Activated CD8-positive, alpha-beta memory T cell treated with anti-CD3 and anti-CD28 coated beads, Interleukin-2, amount 50 U/mL, for 1 hour (primary cell): ENCODE measurements at regions not wholly inside any gene's neighbourhood (a gene's known extent, or its start where the extent isn't known, plus 50 kb on each side); places are given as distances from the start of the nearest gene placed in this dataset.

Source experiments
- DNase-seq: peaks from one replicate; pipeline ENCODE4 v3.0.0-alpha.2; 2020; ENCODE audit errors: extremely low read depth

DNA sequence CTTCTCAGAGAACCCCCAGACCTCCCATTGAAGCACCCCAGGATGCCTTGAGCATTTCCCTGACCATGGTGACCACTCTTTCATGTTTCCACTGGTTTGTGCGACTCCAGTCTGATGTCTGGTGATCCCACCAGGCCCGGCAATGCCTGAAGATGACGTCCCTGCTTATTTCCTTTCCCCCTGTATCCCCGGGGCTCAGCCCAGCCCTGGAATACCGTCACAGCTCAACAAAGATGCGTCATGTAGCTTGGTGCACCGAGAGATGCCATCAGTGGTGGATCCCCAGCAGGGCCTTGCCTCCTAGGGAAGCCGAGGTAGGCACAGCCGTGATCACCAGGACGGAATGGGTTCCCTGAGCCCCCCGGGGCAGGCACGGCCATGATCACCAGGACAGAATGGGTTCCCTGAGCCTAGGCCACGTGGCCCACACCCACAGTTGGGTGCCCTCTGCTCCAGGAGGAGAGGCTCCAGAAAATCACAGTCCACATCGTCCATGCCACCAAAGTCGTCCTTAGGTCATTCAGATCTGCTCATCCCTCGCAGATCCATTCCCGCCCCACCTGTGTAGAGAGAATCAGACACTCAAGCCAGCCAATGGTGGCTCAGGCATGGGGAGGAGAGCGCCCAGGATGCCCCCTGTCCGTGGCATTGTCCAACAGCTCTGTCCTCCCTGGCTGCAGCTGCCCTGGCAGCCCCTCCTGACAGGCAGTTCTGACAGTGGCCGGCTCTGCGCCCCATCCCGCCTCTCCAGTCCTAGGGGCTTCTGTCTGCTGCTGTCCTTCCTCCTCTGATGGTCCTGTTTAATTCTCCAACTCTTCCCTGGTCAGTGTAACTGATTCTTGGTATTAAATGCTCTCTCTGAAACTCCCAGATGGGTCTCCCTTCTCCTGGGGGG lies 261.1 kb downstream of the RBFOX3 start:
- DNase-seq, result no peak

GRCh38 chr17:79342376-79342775 lies 267.8 kb downstream of the ENGASE start:
- no peak for DNase-seq

GRCh38 chr17:79341816-79342215 lies 267.2 kb downstream of the ENGASE start:
- no peak for DNase-seq

DNA sequence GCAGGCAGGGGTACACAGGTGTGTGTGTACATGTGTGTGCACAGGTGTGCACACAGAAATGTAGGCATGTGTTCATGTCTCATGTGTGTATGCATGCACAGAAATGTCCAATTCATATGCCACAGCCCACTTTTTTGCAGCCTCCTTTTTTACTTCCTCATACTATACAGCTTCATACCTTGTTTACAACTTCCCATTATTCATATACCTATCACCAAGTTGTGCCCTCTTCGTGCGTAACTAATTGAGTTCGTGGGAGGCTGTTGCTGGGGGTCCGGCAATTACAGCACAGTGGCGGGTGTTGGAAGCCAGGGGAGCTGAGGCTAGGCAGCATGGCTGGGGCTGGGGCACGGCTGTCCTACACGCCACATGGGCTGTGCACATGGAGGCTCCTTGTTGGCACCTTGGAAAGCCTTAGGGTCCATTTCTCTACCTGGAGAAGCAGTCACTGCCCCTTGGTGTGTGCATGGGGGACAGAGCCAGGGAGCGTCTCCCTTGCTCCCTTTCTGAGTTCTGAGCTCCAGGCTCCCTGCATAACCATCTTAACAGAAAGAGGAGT lies 266.7 kb downstream of the ENGASE start:
- no peak for DNase-seq

DNA sequence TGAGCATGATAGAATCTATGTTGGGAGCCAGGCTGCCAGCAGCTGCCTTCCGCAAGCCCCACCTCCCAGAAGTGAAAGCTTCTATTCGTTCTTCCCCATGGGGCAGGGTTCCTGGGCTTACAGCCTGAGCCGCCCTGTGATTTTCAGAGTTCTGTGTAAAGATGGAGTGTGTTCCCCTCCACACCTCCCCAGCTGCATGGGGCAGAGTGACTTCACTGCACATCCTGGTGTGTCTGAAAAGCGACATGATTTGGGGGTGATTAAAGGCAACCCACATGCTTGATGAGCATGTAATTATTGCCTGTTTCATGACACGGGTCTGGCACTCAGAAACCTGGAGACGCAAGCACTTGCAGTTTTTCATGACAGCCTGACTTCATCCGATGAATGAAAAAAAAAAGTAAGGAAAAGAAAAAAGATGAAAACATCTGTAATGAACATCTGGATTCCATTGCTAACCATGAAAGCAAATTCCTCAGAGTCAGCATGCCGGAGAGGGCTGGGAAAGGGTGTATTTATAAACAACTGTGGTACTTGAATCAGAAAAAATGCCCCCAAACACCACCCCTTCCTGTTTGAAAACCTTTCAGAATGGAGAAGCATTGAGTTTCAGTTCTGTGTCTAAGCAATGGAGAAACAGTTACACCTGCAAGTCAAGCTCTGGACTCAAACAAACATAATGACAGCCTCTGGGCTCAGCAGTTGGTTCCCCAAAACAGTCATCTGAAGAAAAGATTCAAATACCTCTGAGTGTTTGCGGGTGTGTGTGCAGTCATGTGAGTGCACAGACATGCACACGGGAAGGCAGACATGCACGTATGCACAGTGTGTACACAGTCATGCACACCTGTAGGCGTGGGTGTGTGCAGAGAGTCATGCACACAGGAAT lies 266.0 kb downstream of the ENGASE start:
- no peak for DNase-seq

- DNase-seq, result no peak
These were observed 264.7 kb downstream of the ENGASE start for GRCh38 chr17:79339321-79339720.

GRCh38 chr17:79338604-79339003 lies 264.0 kb downstream of the ENGASE start:
- no peak for DNase-seq

- no peak for DNase-seq
These were observed 263.5 kb downstream of the ENGASE start for GRCh38 chr17:79338152-79338551.

GRCh38 chr17:79337053-79337452 lies 262.4 kb downstream of the ENGASE start:
- DNase-seq, result no peak

DNA sequence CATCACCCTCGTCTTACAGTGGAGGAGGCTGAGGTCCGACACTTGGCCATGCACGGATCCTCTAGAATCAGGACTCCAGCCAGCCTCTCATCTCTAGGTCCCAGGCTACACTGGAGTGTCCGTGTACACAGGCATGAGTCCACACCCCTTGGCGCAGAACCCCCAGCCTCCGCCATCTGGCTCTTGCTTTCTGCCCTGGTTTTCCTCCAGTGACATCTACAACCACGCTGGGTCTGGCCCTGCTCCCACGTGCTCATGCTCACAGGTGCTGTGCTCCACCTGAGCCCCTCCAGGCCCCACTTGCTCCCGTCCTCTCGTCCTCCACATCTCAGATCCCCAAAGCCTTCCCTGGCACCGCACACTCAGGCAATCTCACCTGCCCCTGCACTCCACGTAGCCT lies 260.8 kb downstream of the ENGASE start:
- DNase-seq, result no peak

DNA sequence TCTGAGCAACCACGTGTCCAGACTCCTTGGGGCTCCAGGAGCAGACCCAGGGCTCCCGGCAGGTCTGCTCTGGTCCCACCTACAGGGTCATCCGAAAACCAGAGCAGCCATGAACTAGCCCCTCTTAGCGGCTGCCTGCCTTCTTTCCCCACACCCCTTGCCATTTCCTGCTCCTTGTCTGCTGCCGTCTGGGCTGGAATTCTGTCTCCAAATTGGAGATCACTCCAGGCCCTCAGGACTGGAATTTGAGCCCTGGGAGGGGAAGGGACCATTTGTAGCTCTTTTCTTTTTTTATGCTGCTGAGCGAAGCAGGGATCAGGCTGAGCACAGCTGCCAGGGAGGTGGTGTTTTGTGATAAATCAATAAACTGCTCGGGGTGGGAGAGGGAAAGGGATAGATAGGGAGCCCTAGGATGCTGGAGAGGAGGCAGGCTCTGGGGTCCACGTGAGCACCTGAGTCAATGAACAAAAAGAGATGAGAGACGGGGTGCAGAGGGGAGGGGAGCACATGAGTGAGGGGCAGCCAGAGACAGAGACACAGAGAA lies 257.5 kb downstream of the ENGASE start:
- DNase-seq, result no peak

GRCh38 chr17:79331492-79331891 lies 256.9 kb downstream of the ENGASE start:
- DNase-seq, result no peak

DNA sequence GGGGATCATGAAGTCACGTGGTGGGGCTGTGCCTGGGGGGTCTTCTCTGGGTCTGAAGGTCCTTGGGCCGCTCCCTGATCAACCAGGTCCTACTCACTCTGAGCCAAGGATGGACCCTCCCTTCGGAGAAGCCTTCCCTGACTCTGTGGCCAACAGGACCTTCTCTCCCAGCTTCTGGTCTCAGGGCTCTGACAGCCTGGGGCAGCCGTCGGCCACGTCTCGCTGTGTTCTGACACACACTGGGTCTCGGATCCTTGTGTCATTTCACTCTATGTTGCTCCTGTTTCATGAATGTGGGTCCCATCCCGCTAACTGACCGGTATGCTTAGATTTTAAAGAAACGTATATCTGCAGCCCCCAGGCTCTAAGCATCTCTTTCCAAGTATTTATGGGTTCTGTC lies 256.1 kb downstream of the ENGASE start:
- no peak for DNase-seq

- no peak for DNase-seq
These were observed 255.6 kb downstream of the ENGASE start for GRCh38 chr17:79330229-79330628.

GRCh38 chr17:79326814-79327213 lies 252.2 kb downstream of the ENGASE start:
- no peak for DNase-seq

DNA sequence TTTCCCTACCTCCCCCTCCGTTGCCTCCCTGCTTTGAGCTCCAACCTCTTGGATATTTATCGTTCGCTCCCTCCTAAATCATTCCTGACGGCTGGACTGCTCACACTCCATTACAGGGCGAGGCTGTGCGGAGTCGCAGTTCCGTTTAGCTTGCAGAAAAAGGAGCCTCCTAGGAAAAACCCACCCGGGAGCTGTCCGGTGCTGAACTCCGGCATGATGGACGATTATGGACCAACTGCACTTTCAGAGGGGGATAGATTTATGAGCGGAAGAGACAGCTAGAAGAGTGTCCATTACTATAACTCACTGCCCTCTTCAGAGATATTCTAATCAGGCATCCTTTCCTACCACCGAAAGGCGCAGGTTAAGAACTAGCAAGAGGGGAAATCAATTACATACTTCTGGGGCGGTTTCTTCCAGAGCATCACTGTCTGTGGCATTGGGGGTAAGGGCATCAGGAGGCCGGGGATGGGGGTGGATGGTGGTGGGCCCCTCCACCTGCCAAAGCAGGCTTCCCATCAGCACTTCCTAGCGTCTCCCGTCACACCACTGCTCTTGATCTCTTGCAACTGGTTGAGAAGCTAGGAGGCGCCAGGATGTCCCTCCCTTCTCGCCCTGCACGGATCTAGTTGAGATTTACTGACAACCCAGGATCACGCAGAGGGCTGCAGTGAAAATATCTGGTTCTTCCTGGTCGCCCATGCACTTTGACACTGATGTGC lies 251.2 kb downstream of the ENGASE start:
- DNase-seq, result no peak

- no peak for DNase-seq
These were observed 249.6 kb downstream of the ENGASE start for GRCh38 chr17:79324194-79324593.

- DNase-seq, result no peak
These were observed 248.9 kb downstream of the ENGASE start for GRCh38 chr17:79323566-79323965.

DNA sequence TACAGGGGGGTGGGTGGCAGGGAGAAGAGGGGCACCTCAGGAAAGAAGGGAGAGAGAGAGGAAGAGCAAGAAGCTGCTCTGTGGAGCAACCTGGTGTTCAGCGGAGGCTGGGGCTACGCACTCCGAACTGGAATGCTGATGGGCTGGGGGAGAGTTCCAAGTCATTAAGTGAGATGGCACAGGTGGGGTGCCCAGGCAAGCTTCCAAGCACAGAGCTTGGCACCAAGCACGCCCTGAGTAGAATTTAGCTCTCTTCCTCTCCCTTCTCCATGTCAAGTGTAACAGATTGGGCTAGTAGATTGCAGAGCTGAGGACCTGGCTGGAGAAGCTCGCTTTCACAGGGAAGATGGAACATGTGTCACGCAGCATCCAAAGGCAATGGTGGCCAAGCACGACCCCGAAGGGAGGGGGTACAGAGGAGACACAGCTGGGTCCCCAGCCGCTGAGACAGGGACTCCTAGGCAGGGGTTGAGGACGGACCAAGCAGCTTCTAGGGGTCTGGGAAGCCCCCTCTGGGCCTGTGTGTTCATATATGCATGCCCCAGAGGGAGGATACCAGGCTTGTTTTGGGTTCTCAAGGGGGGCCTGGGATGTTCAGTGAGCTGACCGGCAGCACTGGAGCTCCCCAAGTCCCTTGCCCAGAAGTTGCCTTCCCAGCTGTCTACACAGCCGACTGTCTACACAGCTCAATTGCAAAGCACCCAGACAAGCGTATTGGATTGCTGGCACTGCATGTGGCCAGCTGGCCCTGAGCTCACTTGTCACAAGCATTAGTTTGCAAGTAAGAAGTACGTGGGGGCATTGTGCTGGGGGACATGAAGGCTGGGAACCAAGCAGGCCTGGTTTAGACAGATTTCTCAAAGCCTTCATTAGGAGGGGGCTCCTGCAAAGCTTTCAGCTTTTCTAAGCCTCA lies 247.8 kb downstream of the ENGASE start:
- DNase-seq, result no peak

DNA sequence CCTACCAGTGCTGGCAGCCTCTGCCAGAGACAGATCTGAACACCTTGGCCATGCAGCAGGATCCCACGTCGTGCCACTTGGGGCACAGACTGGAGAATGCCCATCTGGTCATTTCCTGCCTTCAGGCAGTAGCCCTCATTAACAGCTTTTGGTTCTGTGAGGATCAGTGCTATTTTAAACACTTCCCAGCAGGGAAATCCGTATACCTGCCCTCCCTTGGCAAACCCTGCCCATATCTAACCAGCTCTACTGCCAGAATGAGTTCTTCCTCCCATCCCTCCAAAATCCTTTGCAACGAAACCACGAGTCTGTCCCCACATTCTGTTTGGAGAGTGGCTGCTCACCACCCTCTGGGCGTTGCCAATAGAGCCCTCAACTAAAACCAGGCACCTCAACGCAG lies 245.7 kb downstream of the ENGASE start:
- DNase-seq, result no peak
